Muscle layer of duodenum (tissue), 2 donors: ENCODE measurements at regions not wholly inside any gene's neighbourhood (a gene's known extent, or its start where the extent isn't known, plus 50 kb on each side); places are given as distances from the start of the nearest gene placed in this dataset.

Source experiments
- H3K27ac ChIP-seq: one replicate; pipeline ENCODE4 v1.7.0; 2013; ENCODE audit warnings: mild to moderate bottlenecking, low read length
- H3K27me3 ChIP-seq: one replicate; pipeline ENCODE4 v1.7.0; 2013; ENCODE audit warnings: low read depth, mild to moderate bottlenecking, control low read depth, low read length
- H3K36me3 ChIP-seq, 2 donors: one replicate each; pipeline ENCODE4 v1.7.0; 2013; ENCODE audit warnings: low read length in 2 of 2, control low read depth in 1 of 2, mild to moderate bottlenecking in 1 of 2; ENCODE audit not compliant: insufficient read depth in 2 of 2, control insufficient read depth in 1 of 2
- H3K4me1 ChIP-seq, 2 donors: one replicate each; pipeline ENCODE4 v1.7.0; 2013; ENCODE audit warnings: low read length in 2 of 2, mild to moderate bottlenecking in 2 of 2, control low read depth in 1 of 2, moderate library complexity in 1 of 2; ENCODE audit not compliant: insufficient read depth in 2 of 2, control insufficient read depth in 1 of 2
- H3K4me3 ChIP-seq, 2 donors: one replicate each; pipeline ENCODE4 v1.7.0; 2013; ENCODE audit warnings: low read length in 2 of 2, low read depth in 1 of 2, mild to moderate bottlenecking in 1 of 2
- H3K9me3 ChIP-seq, 2 donors: one replicate each; pipeline ENCODE4 v1.7.0; 2013; ENCODE audit warnings: low read length in 2 of 2, control low read depth in 1 of 2, mild to moderate bottlenecking in 1 of 2; ENCODE audit not compliant: control insufficient read depth in 1 of 2
- donor health status: healthy.

GRCh38 chr13:79081942-79082341 lies 324.1 kb downstream of the RBM26 start:
- H3K4me3 ChIP-seq: no peak overlapping the region

DNA sequence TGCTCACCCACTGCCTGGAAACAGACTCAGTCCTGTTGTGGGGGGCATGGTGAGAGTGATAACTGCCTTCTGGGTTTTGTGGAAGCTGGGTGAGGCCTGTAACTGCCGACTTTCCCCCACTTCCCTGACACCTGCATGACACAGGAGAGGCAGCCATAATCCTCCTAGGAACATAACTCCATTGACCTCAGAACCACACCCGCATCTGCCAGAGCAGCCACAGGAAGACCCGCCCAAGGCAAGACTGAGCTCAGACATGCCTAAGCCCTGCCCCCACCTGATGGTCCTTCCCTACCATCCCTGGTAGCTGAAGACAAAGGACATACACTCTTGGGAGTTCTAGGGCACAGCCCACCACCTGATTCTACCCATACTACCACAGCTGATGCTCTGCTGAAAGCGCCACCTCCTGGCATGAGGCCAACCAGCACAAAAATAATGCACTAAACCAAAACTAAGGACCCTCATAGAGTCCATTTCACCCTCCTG lies 326.7 kb downstream of the RBM26 start:
- Histone ChIP-seq H3K9me3 (no peaks in the 10 kb centered on the region), H3K36me3 (no peaks in the 10 kb centered on the region), H3K27ac (no peak overlapping the region), H3K27me3 (no peaks in the 10 kb centered on the region), H3K4me3 (no peak overlapping the region), H3K4me1 (no peaks in the 10 kb centered on the region)

More at GRCh38 chr13:79081942-79082341, 324.1 kb downstream of the RBM26 start:
- H3K36me3 ChIP-seq: no peaks in the 10 kb centered on the region
- no peaks in the 10 kb centered on the region for H3K27me3 ChIP-seq
- H3K9me3 ChIP-seq: no peaks in the 10 kb centered on the region
- H3K27ac ChIP-seq: no peak overlapping the region
- H3K4me1 ChIP-seq: no peaks in the 10 kb centered on the region

- no peak overlapping the region for H3K27ac ChIP-seq
- H3K27me3 ChIP-seq: no peaks in the 10 kb centered on the region
- no peaks in the 10 kb centered on the region for H3K36me3 ChIP-seq
- H3K4me1 ChIP-seq: no peaks in the 10 kb centered on the region
- no peaks in the 10 kb centered on the region for H3K9me3 ChIP-seq
- no peak overlapping the region for H3K4me3 ChIP-seq
Measured at GRCh38 chr13:79075703-79076102, 330.4 kb downstream of the RBM26 start.

- Histone ChIP-seq H3K4me1 (no peaks in the 10 kb centered on the region), H3K27ac (no peak overlapping the region), H3K27me3 (no peaks in the 10 kb centered on the region), H3K36me3 (no peaks in the 10 kb centered on the region), H3K9me3 (no peaks in the 10 kb centered on the region), H3K4me3 (no peak overlapping the region)
Measured at GRCh38 chr13:79070343-79070974, 335.6 kb downstream of the RBM26 start.

DNA sequence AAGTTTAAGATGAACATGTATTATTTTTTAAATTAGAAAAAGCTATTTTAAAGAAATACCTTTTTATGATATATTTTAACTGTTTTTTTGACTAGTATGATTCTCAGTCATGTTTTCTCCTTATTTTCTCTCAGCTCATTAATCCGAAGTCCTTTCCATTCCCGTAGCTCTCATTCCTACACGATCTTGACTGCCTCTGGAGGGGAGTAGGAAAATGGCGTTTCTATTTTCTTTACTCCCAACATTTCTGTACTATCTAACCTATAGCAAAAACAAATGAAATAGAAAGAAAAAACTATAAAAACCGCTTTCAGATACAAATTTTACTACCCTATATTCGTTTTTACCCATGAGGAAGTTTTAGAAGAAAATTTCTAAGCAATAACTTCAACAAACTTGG lies 343.8 kb downstream of the RBM26 start:
- no peaks in the 10 kb centered on the region for H3K9me3 ChIP-seq
- H3K4me3 ChIP-seq: no peak overlapping the region
- H3K36me3 ChIP-seq: no peaks in the 10 kb centered on the region
- H3K27me3 ChIP-seq: no peaks in the 10 kb centered on the region
- H3K4me1 ChIP-seq: no peaks in the 10 kb centered on the region
- H3K27ac ChIP-seq: no peak overlapping the region

DNA sequence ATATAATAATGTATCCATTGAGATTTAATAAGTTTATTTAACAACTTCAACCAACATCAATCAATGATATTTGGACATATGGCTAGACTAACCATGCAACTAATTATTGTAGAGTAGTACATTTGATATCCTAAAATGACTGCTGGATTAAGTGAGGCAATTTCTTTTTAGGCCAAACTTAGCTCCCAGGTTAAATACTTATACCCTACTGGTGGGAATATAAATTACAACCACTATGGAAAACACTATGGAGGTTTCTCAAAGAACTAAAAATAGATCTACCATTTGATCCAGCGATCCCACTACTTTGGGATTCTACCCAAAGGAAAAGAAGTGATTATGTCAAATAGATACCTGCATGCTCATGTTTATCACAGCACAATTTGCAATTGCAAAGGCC lies 345.8 kb downstream of the RBM26 start:
- Histone ChIP-seq H3K4me3 (no peak overlapping the region), H3K9me3 (no peaks in the 10 kb centered on the region), H3K36me3 (no peaks in the 10 kb centered on the region), H3K4me1 (no peaks in the 10 kb centered on the region), H3K27me3 (no peaks in the 10 kb centered on the region), H3K27ac (no peak overlapping the region)

DNA sequence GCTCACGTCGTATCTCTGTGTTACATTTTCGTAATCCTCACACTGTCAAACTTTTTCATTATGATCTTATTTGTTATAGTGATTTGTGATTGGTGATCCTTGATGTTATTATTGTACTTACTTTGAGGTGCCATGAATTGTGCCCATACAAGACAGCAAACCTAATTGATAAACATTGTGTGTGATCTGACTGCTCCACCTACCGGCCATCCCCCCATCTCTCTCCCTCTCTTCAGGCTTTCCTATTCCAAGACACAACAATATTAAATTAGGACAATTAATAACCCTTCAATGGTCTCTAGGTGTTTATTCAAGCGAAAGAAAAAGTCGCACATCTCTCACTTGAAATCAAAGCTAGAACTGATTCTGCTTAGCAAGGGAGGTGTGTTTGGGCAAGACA lies 349.3 kb downstream of the RBM26 start:
- Histone ChIP-seq H3K36me3 (no peaks in the 10 kb centered on the region), H3K4me1 (no peaks in the 10 kb centered on the region), H3K27ac (no peak overlapping the region), H3K4me3 (no peak overlapping the region), H3K9me3 (no peaks in the 10 kb centered on the region), H3K27me3 (no peaks in the 10 kb centered on the region)

DNA sequence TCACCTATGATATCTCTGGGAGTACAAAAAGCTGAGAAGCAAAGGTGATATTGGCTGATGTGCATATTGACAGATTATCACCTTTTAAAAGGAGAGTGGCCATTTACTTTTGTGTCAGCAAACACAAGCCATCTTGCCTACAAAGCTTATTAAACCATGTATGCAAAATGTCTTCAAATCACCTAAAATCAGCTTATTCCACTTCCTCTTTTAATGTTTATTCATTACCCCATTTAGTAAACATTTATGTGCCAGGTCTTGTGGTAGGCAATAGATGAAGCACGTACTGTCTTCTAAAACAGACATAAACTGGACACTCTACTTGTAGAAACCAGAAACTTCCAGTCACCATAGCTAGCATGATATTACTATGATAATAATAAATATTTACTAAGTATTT lies 354.6 kb downstream of the RBM26 start:
- no peaks in the 10 kb centered on the region for H3K9me3 ChIP-seq
- H3K27ac ChIP-seq: no peak overlapping the region
- no peaks in the 10 kb centered on the region for H3K4me1 ChIP-seq
- H3K4me3 ChIP-seq: no peak overlapping the region
- H3K36me3 ChIP-seq: no peaks in the 10 kb centered on the region
- H3K27me3 ChIP-seq: no peaks in the 10 kb centered on the region

GRCh38 chr13:79044415-79044814 lies 361.6 kb downstream of the RBM26 start:
- no peaks in the 10 kb centered on the region for H3K4me1 ChIP-seq
- H3K36me3 ChIP-seq: no peaks in the 10 kb centered on the region
- no peak overlapping the region for H3K4me3 ChIP-seq
- H3K9me3 ChIP-seq: no peaks in the 10 kb centered on the region
- H3K27me3 ChIP-seq: no peaks in the 10 kb centered on the region
- no peak overlapping the region for H3K27ac ChIP-seq

DNA sequence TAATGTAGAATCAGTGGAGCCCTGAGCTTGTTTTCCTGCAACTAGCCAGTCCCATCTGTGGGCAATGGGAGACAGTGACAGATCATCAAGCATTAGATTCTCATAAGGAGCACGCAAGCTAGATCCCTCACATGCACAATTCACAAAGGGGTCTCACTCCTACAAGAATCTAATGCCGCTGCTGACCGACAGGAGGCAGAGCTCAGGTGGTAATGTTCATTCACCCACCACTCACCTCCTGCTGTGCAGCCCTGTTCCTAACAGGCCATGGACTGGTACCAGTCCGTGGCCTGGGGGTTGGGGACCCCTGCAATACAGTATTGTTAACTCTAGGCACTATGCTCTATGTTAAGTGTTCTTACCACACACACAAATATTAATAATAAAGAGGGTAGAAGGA lies 362.8 kb downstream of the RBM26 start:
- Histone ChIP-seq H3K4me1 (no peaks in the 10 kb centered on the region), H3K4me3 (no peak overlapping the region), H3K36me3 (no peaks in the 10 kb centered on the region), H3K9me3 (no peaks in the 10 kb centered on the region), H3K27me3 (no peaks in the 10 kb centered on the region), H3K27ac (no peak overlapping the region)

- no peaks in the 10 kb centered on the region for H3K4me1 ChIP-seq
- no peak overlapping the region for H3K4me3 ChIP-seq
- no peaks in the 10 kb centered on the region for H3K9me3 ChIP-seq
- no peaks in the 10 kb centered on the region for H3K27me3 ChIP-seq
- no peak overlapping the region for H3K27ac ChIP-seq
- H3K36me3 ChIP-seq: no peaks in the 10 kb centered on the region
Measured at GRCh38 chr13:79037197-79037596, 368.9 kb downstream of the RBM26 start.

DNA sequence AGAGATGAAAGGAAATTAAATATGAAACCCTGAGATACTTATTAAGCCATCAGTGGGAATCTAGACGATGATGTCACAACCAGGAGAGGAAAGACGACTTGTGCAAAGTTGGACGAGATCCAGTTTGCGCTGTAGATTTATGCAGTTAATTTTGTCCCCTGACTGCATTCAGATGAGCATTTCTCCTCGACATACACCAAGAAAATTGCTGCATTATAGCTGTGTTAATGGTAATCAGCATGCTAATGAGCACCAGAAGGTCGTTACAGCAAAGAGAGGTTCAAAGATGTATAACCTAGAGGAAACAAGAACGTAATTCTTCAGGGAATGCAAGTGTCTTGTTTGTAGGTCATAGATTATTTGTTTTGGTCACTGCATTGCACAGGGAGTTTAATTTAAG lies 371.7 kb downstream of the RBM26 start:
- H3K27ac ChIP-seq: no peak overlapping the region
- H3K27me3 ChIP-seq: no peaks in the 10 kb centered on the region
- H3K4me1 ChIP-seq: no peaks in the 10 kb centered on the region
- no peaks in the 10 kb centered on the region for H3K36me3 ChIP-seq
- no peaks in the 10 kb centered on the region for H3K9me3 ChIP-seq
- no peak overlapping the region for H3K4me3 ChIP-seq
